NT2/D1 (cell line): ENCODE measurements at regions not wholly inside any gene's neighbourhood (a gene's known extent, or its start where the extent isn't known, plus 50 kb on each side); places are given as distances from the start of the nearest gene placed in this dataset.

Experiments used
- YY1 ChIP-seq: IDR thresholded peaks from 2 replicates; pipeline ENCODE4 v1.6.1; 2011; ENCODE audit not compliant: insufficient read length, insufficient read depth
- ZNF274 ChIP-seq: IDR thresholded peaks from 2 replicates; pipeline ENCODE4 v1.6.1; 2011; ENCODE audit warnings: mild to moderate bottlenecking, low read depth, low read length

DNA sequence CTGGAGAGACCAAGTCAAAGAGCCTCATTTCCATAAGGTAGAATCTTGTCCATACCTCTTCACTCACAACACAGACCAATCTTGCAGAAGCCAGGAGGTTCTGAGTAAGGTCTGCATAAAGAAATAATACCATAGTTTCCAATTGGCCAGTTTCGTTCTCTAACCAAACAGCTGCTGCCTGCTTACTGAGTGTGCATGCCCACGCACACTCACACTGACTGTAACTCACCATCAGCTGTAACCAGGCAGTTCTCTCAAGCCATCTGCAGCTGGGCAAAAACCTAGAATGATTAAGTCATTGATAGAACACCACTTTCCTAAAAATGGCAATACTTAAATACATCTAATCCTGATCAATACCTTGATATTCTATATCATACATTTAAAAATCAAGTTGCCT is 106.6 kb upstream of the VAV3 start:
- TF ChIP-seq ZNF274 (no peak), YY1 (no peak)
